HCT116 (cell line): ENCODE measurements at regions not wholly inside any gene's neighbourhood (a gene's known extent, or its start where the extent isn't known, plus 50 kb on each side); places are given as distances from the start of the nearest gene placed in this dataset.

Experiments used
- ATAC-seq: fragments of 200-7000 bp; cut with Tn5 transposase; 2 replicates; pipeline ENCODE4 v1.9.1; 2020; ENCODE audit warnings: mild to moderate bottlenecking, moderate library complexity
- BruUV-seq: library from RNA; stranded (reverse); fragments of 400-500 nt; replicated peaks from 2 replicates; lab custom pipeline; 2021; lab: Mats Ljungman, UMichigan
- CTCF ChIA-PET: fragments of 300-600 bp; sonication (Branson Sonifier 250); formaldehyde crosslinking; loops from one replicate; lab custom pipeline; 2021; ENCODE audit warnings: antibody characterized with exemption; lab: Charles Lee
- POLR2A ChIA-PET: fragments of 300-600, 350-600 bp; sonication (Branson Sonifier 250); formaldehyde crosslinking; loops from one replicate; lab custom pipeline; 2021; ENCODE audit warnings: antibody characterized with exemption; lab: Charles Lee
- RAD21 ChIA-PET, 2 experiments: fragments of 300-600 bp; sonication (Branson Sonifier 250); formaldehyde crosslinking; loops; one replicate each; lab custom pipeline; 2023; ENCODE audit warnings: low total read pairs in 2 of 2; ENCODE audit not compliant: uncharacterized antibody in 2 of 2, unreplicated experiment in 2 of 2, low non-redundant PET in 1 of 2; lab: Charles Lee
- DNase-seq: peaks from one replicate; pipeline ENCODE4 v3.0.0-alpha.2; 2010; ENCODE audit warnings: low read depth, low spot score
- H2AFZ ChIP-seq: fragments of 200-600 bp; shearing (Covaris generic), sonication (generic); 2 replicates; pipeline ENCODE4 v1.6.1; 2017; ENCODE audit warnings: low read depth, mixed run types, mixed read lengths, antibody characterized with exemption, low read length; ENCODE audit not compliant: poor library complexity, severe bottlenecking
- H3K27ac ChIP-seq: 2 replicates; pipeline ENCODE4 v1.5.1; 2012; ENCODE audit warnings: low read depth, low read length
- H3K27me3 ChIP-seq: fragments of 200-600 bp; sonication (generic); 2 replicates; pipeline ENCODE4 v1.6.1; 2016; ENCODE audit warnings: mixed run types, low read length, mixed read lengths; ENCODE audit not compliant: insufficient read depth
- H3K36me3 ChIP-seq, 2 experiments: fragments of 200-500 bp in 1 of 2; fragments of 200-600 bp in 1 of 2; sonication (Bioruptor generic) in 1 of 2; sonication (generic) in 1 of 2; 2 replicates each; pipeline versions ENCODE4 v1.5.1 to v1.6.1; 2014 to 2016; ENCODE audit warnings: low read length in 2 of 2, inconsistent platforms in 1 of 2, mixed read lengths in 1 of 2, mixed run types in 1 of 2; ENCODE audit not compliant: insufficient read depth in 2 of 2, control insufficient read depth in 1 of 2
- H3K4me1 ChIP-seq, 2 experiments: fragments of 200-600 bp in 1 of 2; sonication (generic) in 1 of 2; 2 replicates each; pipeline versions ENCODE4 v1.5.1 to v1.6.1; 2012 to 2017; ENCODE audit warnings: low read length in 2 of 2, inconsistent platforms in 1 of 2, mild to moderate bottlenecking in 1 of 2, mixed read lengths in 1 of 2, mixed run types in 1 of 2, moderate library complexity in 1 of 2; ENCODE audit not compliant: insufficient read depth in 2 of 2, control insufficient read depth in 1 of 2
- H3K4me2 ChIP-seq: fragments of 200-600 bp; sonication (generic); 2 replicates; pipeline ENCODE4 v1.6.1; 2017; ENCODE audit warnings: mixed run types, low read length, mixed read lengths
- H3K4me3 ChIP-seq, 2 experiments: fragments of 200-600 bp in 1 of 2; sonication (generic) in 1 of 2; replicated peaks in 1 of 2; 2 replicates each; pipeline ENCODE4 v1.5.1; 2011 to 2016; ENCODE audit warnings: low read length in 2 of 2, control low read depth in 1 of 2, low read depth in 1 of 2, mild to moderate bottlenecking in 1 of 2, mixed read lengths in 1 of 2, mixed run types in 1 of 2
- H3K79me2 ChIP-seq: fragments of 200-600 bp; sonication (generic); 2 replicates; pipeline ENCODE4 v1.6.1; 2017; ENCODE audit warnings: mild to moderate bottlenecking, mixed run types, low read length, moderate library complexity, mixed read lengths; ENCODE audit not compliant: insufficient read depth
- H3K9ac ChIP-seq: fragments of 200-600 bp; sonication (generic); 2 replicates; pipeline ENCODE4 v1.6.1; 2016; ENCODE audit warnings: low read length, mixed read lengths
- H3K9me2 ChIP-seq: fragments of 200-600 bp; sonication (generic), shearing (Covaris generic); 2 replicates; pipeline ENCODE4 v1.6.1; 2017; ENCODE audit warnings: mixed run types, mild to moderate bottlenecking, moderate library complexity; ENCODE audit not compliant: insufficient read depth
- H3K9me3 ChIP-seq, 2 experiments: fragments of 200-500 bp in 1 of 2; fragments of 200-600 bp in 1 of 2; sonication (Bioruptor generic) in 1 of 2; sonication (generic) in 1 of 2; 2 replicates each; pipeline ENCODE4 v1.6.1; 2014 to 2017; ENCODE audit warnings: low read length in 2 of 2, mixed read lengths in 2 of 2, inconsistent platforms in 1 of 2, low read depth in 1 of 2, mild to moderate bottlenecking in 1 of 2, mixed run types in 1 of 2, moderate library complexity in 1 of 2; ENCODE audit not compliant: control insufficient read depth in 1 of 2, insufficient read depth in 1 of 2
- H4K20me1 ChIP-seq: fragments of 200-600 bp; sonication (generic), shearing (Covaris generic); 2 replicates; pipeline ENCODE4 v1.6.1; 2017; ENCODE audit warnings: mixed run types, mild to moderate bottlenecking, moderate library complexity; ENCODE audit not compliant: insufficient read depth
- CEBPB ChIP-seq: IDR thresholded peaks from 2 replicates; pipeline ENCODE4 v1.6.1; 2012; ENCODE audit warnings: low read depth
- CTCF ChIP-seq, 3 experiments: fragments of 200-600 bp in 1 of 3; sonication (generic) in 1 of 3; IDR thresholded peaks in 2 of 3; conservative IDR thresholded peaks in 1 of 3; 2 replicates each; pipeline ENCODE4 v1.5.1; 2012 to 2017; ENCODE audit warnings: low read depth in 2 of 3, low read length in 2 of 3, antibody characterized with exemption in 1 of 3, borderline replicate concordance in 1 of 3, control low read depth in 1 of 3, mild to moderate bottlenecking in 1 of 3, mixed read lengths in 1 of 3, mixed run types in 1 of 3, moderate library complexity in 1 of 3; ENCODE audit not compliant: insufficient read depth in 1 of 3
- EGR1 ChIP-seq: IDR thresholded peaks from 2 replicates; pipeline ENCODE4 v1.6.1; 2012; ENCODE audit warnings: low read depth
- ELF1 ChIP-seq: IDR thresholded peaks from 2 replicates; pipeline ENCODE4 v1.6.1; 2012; ENCODE audit warnings: low read depth, borderline replicate concordance
- EZH2 ChIP-seq: fragments of 200-600 bp; sonication (generic); IDR thresholded peaks from 2 replicates; pipeline ENCODE4 v1.6.1; 2017; ENCODE audit warnings: antibody characterized with exemption, mixed run types
- JUND ChIP-seq: IDR thresholded peaks from 2 replicates; pipeline ENCODE4 v1.6.1; 2012
- MAX ChIP-seq: IDR thresholded peaks from 2 replicates; pipeline ENCODE4 v1.6.1; 2012
- POLR2A ChIP-seq: IDR thresholded peaks from 2 replicates; pipeline ENCODE4 v1.7.0; 2011; ENCODE audit warnings: borderline replicate concordance; ENCODE audit not compliant: insufficient read depth, insufficient read length; ENCODE audit errors: extremely low read depth
- POLR2AphosphoS5 ChIP-seq: IDR thresholded peaks from 2 replicates; pipeline ENCODE4 v1.6.1; 2011; ENCODE audit warnings: mild to moderate bottlenecking, low read depth, low read length, moderate library complexity
- RAD21 ChIP-seq: IDR thresholded peaks from 2 replicates; pipeline ENCODE4 v1.6.1; 2012; ENCODE audit warnings: low read depth, mild to moderate bottlenecking
- SIN3A ChIP-seq: IDR thresholded peaks from 2 replicates; pipeline ENCODE4 v1.6.1; 2012; ENCODE audit warnings: low read depth
- SP1 ChIP-seq: IDR thresholded peaks from 2 replicates; pipeline ENCODE4 v1.6.1; 2012; ENCODE audit warnings: low read depth
- YY1 ChIP-seq: IDR thresholded peaks from 2 replicates; pipeline ENCODE4 v1.6.1; 2011; ENCODE audit warnings: low read length, low read depth, moderate library complexity, mild to moderate bottlenecking; ENCODE audit not compliant: insufficient replicate concordance; ENCODE audit errors: extremely low read depth
- ZBTB33 ChIP-seq: IDR thresholded peaks from 2 replicates; pipeline ENCODE4 v1.6.1; 2011; ENCODE audit warnings: mild to moderate bottlenecking, low read length, moderate library complexity; ENCODE audit not compliant: insufficient replicate concordance; ENCODE audit errors: extremely low read depth
- ZFX ChIP-seq: fragments of 450-650 bp; IDR thresholded peaks from 2 replicates; pipeline ENCODE4 v1.6.1; 2017
- ZNF274 ChIP-seq: fragments of 200-500 bp; sonication (Bioruptor generic); IDR thresholded peaks from 2 replicates; pipeline ENCODE4 v1.6.1; 2014; ENCODE audit warnings: mild to moderate bottlenecking, low read depth, low read length, inconsistent platforms
- intact Hi-C: fragments of 100-400 bp; cut with micrococcal nuclease; formaldehyde crosslinking; loops from 2 replicates; pipeline ENCODE4 v1.10.0; 2022

- Histone ChIP-seq H3K27me3 (no peaks in the 10 kb centered on the region), H3K9me2 (no peaks in the 10 kb centered on the region), H3K9me3 (no peaks in the 10 kb centered on the region), H3K79me2 (no peaks in the 10 kb centered on the region), H3K9ac (no peak overlapping the region), H4K20me1 (no peaks in the 10 kb centered on the region), H3K4me3 (no peak overlapping the region), H3K4me1 (no peaks in the 10 kb centered on the region), H2AFZ (no peak overlapping the region), H3K27ac (no peak overlapping the region), H3K36me3 (no peaks in the 10 kb centered on the region), H3K4me2 (no peak overlapping the region)
- TF ChIP-seq CTCF (IDR thresholded peaks at IDR 0.05 in 2 of 3, conservative IDR thresholded peaks at IDR 0.05 in 1 of 3; ENCODE audit: borderline replicate concordance in 1 of 3, insufficient read depth in 1 of 3, low read depth in 2 of 3, low read length in 2 of 3) (peak in 2 of 3 experiments; percentile 67 to 70; a peak in 4 of 6 replicates), JUND (no peak), RAD21 (peak; percentile 40)
- DNase-seq, result peak; percentile 6
- ChIA-PET RAD21 (no interaction called here), CTCF (no interaction called here), POLR2A (no interaction called here)
- BruUV-seq, result no TSS peak
- intact Hi-C loops, result no loop called here
- peak; percentile 91 for ATAC-seq
Observed at GRCh38 chr22:26797910-26798309, 140.5 kb downstream of the MIAT start.

- RAD21 ChIA-PET, result no interaction called here
- H3K27ac ChIP-seq, result no peak overlapping the region
- no peaks in the 10 kb centered on the region for H3K9me3 ChIP-seq
- POLR2A ChIA-PET, result no interaction called here
- H3K9me2 ChIP-seq, result no peaks in the 10 kb centered on the region
- no peak overlapping the region for H3K9ac ChIP-seq
- H3K36me3 ChIP-seq, result no peaks in the 10 kb centered on the region
- ATAC-seq, result no peak
- no peak overlapping the region for H2AFZ ChIP-seq
- BruUV-seq, result no TSS peak
- H3K79me2 ChIP-seq, result no peaks in the 10 kb centered on the region
- DNase-seq, result no peak
- H4K20me1 ChIP-seq, result no peaks in the 10 kb centered on the region
- H3K4me1 ChIP-seq, result no peaks in the 10 kb centered on the region
- no peak overlapping the region for H3K4me2 ChIP-seq
- peaks cover 5% of the 10 kb centered on the region; the same call in 1 of the 2 replicates for H3K27me3 ChIP-seq
- no peak overlapping the region for H3K4me3 ChIP-seq
- CTCF ChIA-PET, result interaction anchor here (0.6 kb wide), 1 partner anchor 39 kb away, joined by 3 read pairs; no protein-coding TSS in a partner anchor
- intact Hi-C loops, result no loop called here
- no peak for TF ChIP-seq SIN3A
- TF ChIP-seq POLR2A, result no peak
- no peak for TF ChIP-seq EGR1
- TF ChIP-seq ZFX, result no peak
- no peak for TF ChIP-seq CEBPB
- no peak for TF ChIP-seq SP1
- no peak for TF ChIP-seq JUND
- TF ChIP-seq RAD21, result no peak
- TF ChIP-seq YY1, result no peak
- TF ChIP-seq MAX, result no peak
- no peak for TF ChIP-seq ZBTB33
- no peak for TF ChIP-seq EZH2
- TF ChIP-seq ZNF274, result no peak
- TF ChIP-seq POLR2AphosphoS5, result no peak
- TF ChIP-seq ELF1, result no peak
Observed at GRCh38 chr22:26798462-26799065, 141.2 kb downstream of the MIAT start.
